ENCODE measurements at regions not wholly inside any gene's neighbourhood (a gene's known extent, or its start where the extent isn't known, plus 50 kb on each side); places are given as distances from the start of the nearest gene placed in this dataset.

DNA sequence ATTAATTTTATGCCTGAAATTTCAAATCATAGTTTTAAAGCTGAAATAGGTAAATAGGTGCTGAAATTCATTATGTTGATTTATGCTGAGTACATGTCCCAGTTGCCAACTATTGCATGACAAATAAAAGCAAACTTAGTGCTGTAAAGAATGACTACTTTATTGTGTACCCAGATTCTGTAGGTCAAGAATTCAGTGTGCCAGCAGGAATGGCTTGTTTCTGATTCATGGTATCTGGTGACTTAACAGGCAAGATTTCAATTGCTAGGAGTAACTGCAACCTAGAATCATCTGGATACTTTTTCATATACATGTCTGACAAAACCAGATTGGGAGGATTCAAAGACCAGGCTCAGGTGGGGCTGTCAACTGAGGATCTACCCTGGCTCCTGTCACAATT lies 678.4 kb upstream of the ADAMTS5 start:
- Mint-ChIP-seq H3K36me3 (ENCODE audit: low read depth) (no peaks in the 10 kb centered on the region), H3K4me3 (no peak overlapping the region), H3K4me1 (no peaks in the 10 kb centered on the region), H3K27me3 (ENCODE audit: insufficient read depth, low read depth, poor library complexity) (no peaks in the 10 kb centered on the region), H3K9me3 (no peaks in the 10 kb centered on the region), H3K27ac (no peak overlapping the region)
- H3K36me3 ChIP-seq (ENCODE audit: insufficient read depth) = no peaks in the 10 kb centered on the region
- H3K4me2 ChIP-seq = no peak overlapping the region
- DNase-seq (ENCODE audit: low spot score) = no peak
- H3K9me2 ChIP-seq (ENCODE audit: insufficient read depth) = peaks cover 5% of the 10 kb centered on the region; the same call in 1 of the 2 replicates
- no peaks in the 10 kb centered on the region for H4K20me1 ChIP-seq (replicated peaks; ENCODE audit: insufficient read depth)
- no peak overlapping the region for H2AFZ ChIP-seq
- TF ChIP-seq ZNF331 (CRISPR knock-in tag; IDR thresholded peaks at IDR 0.05; ENCODE audit: low read depth) (no peak), POLR2AphosphoS5 (IDR thresholded peaks at IDR 0.05; ENCODE audit: low read depth) (no peak), JUNB (IDR thresholded peaks at IDR 0.05; ENCODE audit: unreplicated experiment) (no peak), ZNF462 (CRISPR knock-in tag; IDR thresholded peaks at IDR 0.05) (no peak), ETS1 (IDR thresholded peaks at IDR 0.05) (no peak), NANOG (IDR thresholded peaks at IDR 0.05; ENCODE audit: borderline replicate concordance) (no peak), EZH2phosphoT487 (IDR thresholded peaks at IDR 0.05; ENCODE audit: unreplicated experiment) (no peak), EZH2 (IDR thresholded peaks at IDR 0.05; ENCODE audit: low read depth, unreplicated experiment) (no peak), ZNF114 (CRISPR knock-in tag; IDR thresholded peaks at IDR 0.05) (no peak), REST (IDR thresholded peaks at IDR 0.05; ENCODE audit: unreplicated experiment) (no peak), CREB1 (CRISPR knock-in tag; IDR thresholded peaks at IDR 0.05; ENCODE audit: low read depth) (no peak), STAT1 (IDR thresholded peaks at IDR 0.05; ENCODE audit: unreplicated experiment) (no peak), CTCF (conservative IDR thresholded peaks at IDR 0.05; ENCODE audit: low read depth in 2 of 2) (no peak)
- no peak overlapping the region for H3K27ac ChIP-seq (ENCODE audit: low read depth)
- no peak for ATAC-seq
- H3K79me2 ChIP-seq (replicated peaks; ENCODE audit: insufficient read depth) = no peaks in the 10 kb centered on the region
- H3K4me3 ChIP-seq = no peak overlapping the region
- H3K4me1 ChIP-seq (ENCODE audit: insufficient read depth) = no peaks in the 10 kb centered on the region
- no peaks in the 10 kb centered on the region for H3K27me3 ChIP-seq (ENCODE audit: insufficient read depth)
- H3F3A ChIP-seq (replicated peaks; ENCODE audit: low read depth) = no peaks in the 10 kb centered on the region

All from GM23338 (cell line).